Uterus (tissue), 2 donors: ENCODE measurements at regions not wholly inside any gene's neighbourhood (a gene's known extent, or its start where the extent isn't known, plus 50 kb on each side); places are given as distances from the start of the nearest gene placed in this dataset.

Experiments
- POLR2A ChIP-seq, 2 donors: fragments of 450-650 bp; IDR thresholded peaks; one replicate each; pipeline ENCODE4 v1.6.1; 2016; ENCODE audit warnings: antibody characterized with exemption in 2 of 2, mild to moderate bottlenecking in 1 of 2, moderate library complexity in 1 of 2
- TF ChIP-seq, protein P1 (sequence below), 4 experiments: fragments of 200-600 bp in 2 of 4; fragments of 450-650 bp in 2 of 4; sonication (generic) in 2 of 4; IDR thresholded peaks; one replicate each; pipeline ENCODE4 v1.5.1; 2016 to 2019; ENCODE audit warnings: antibody characterized with exemption in 4 of 4, mild to moderate bottlenecking in 2 of 4, moderate library complexity in 1 of 4

- TF ChIP-seq, protein P1, sequence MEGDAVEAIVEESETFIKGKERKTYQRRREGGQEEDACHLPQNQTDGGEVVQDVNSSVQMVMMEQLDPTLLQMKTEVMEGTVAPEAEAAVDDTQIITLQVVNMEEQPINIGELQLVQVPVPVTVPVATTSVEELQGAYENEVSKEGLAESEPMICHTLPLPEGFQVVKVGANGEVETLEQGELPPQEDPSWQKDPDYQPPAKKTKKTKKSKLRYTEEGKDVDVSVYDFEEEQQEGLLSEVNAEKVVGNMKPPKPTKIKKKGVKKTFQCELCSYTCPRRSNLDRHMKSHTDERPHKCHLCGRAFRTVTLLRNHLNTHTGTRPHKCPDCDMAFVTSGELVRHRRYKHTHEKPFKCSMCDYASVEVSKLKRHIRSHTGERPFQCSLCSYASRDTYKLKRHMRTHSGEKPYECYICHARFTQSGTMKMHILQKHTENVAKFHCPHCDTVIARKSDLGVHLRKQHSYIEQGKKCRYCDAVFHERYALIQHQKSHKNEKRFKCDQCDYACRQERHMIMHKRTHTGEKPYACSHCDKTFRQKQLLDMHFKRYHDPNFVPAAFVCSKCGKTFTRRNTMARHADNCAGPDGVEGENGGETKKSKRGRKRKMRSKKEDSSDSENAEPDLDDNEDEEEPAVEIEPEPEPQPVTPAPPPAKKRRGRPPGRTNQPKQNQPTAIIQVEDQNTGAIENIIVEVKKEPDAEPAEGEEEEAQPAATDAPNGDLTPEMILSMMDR (IDR thresholded peaks at IDR 0.05), result no peak
- TF ChIP-seq POLR2A (IDR thresholded peaks at IDR 0.05), result no peak
Observed at GRCh38 chr3:28917895-28918475, 362.9 kb upstream of the RBMS3 start.
